ENCODE measurements at regions not wholly inside any gene's neighbourhood (a gene's known extent, or its start where the extent isn't known, plus 50 kb on each side); places are given as distances from the start of the nearest gene placed in this dataset.

DNA sequence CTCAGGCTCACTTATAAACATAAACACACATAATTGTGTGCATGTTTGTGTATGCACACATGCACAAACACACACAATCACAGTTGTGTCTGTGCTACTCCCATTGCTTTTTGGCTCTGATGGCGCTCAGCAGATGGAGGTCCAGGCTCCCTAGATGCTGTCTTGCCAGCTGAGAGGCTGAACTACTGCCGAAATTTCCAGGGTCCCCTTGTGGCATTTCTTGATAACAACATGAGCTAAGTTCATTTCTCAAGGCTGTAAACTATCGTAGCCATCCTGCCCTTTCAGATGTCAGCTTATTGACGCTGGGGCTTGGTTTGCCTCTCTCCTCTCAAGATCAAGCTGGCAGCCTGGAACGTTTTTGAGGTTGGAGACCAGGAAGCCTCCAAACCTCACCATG is 80.1 kb upstream of the ADRA1D start:
- no TSS peak for BruUV-seq (replicated peaks)
- Histone ChIP-seq H3K9ac (ENCODE audit: low read length) (no peak overlapping the region), H3K27ac (ENCODE audit: low read depth, low read length) (no peak overlapping the region), H3K4me1 (ENCODE audit: control insufficient read depth in 1 of 2, insufficient read depth in 2 of 2, low read length in 2 of 2) (peaks cover 8 to 13% of the 10 kb centered on the region in 2 experiments; a peak in 3 of 4 replicates), H3K9me2 (ENCODE audit: insufficient read depth) (no peaks in the 10 kb centered on the region), H2AFZ (ENCODE audit: low read depth, low read length, poor library complexity, severe bottlenecking) (no peak overlapping the region), H3K9me3 (ENCODE audit: control insufficient read depth in 1 of 2, insufficient read depth in 1 of 2, low read depth in 1 of 2, low read length in 2 of 2) (peaks cover 0 to 12% of the 10 kb centered on the region in 2 experiments; a peak in 2 of 4 replicates), H3K4me2 (ENCODE audit: low read length) (no peak overlapping the region), H4K20me1 (ENCODE audit: insufficient read depth) (no peaks in the 10 kb centered on the region), H3K36me3 (ENCODE audit: control insufficient read depth in 1 of 2, insufficient read depth in 2 of 2, low read length in 2 of 2) (no peaks in the 10 kb centered on the region), H3K79me2 (ENCODE audit: insufficient read depth, low read length) (no peaks in the 10 kb centered on the region), H3K27me3 (ENCODE audit: insufficient read depth, low read length) (no peaks in the 10 kb centered on the region), H3K4me3 (replicated peaks in 1 of 2; ENCODE audit: low read depth in 1 of 2, low read length in 2 of 2) (no peak overlapping the region)
- DNase-seq (ENCODE audit: low read depth, low spot score) (no peak), ATAC-seq (peak; percentile 40; the same call in 1 of the 2 replicates)
- intact Hi-C loops (cut with micrococcal nuclease): no loop called here
- ChIA-PET RAD21 (ENCODE audit: low non-redundant PET in 1 of 2, low total read pairs in 2 of 2, uncharacterized antibody in 2 of 2, unreplicated experiment in 2 of 2) (no interaction called here), CTCF (no interaction called here), POLR2A (no interaction called here)
- TF ChIP-seq ELF1 (IDR thresholded peaks at IDR 0.05; ENCODE audit: borderline replicate concordance, low read depth) (no peak), ZFX (IDR thresholded peaks at IDR 0.05) (no peak), EGR1 (IDR thresholded peaks at IDR 0.05; ENCODE audit: low read depth) (no peak), TCF7L2 (IDR thresholded peaks at IDR 0.05; ENCODE audit: borderline replicate concordance, extremely low read depth, insufficient read depth, insufficient read length) (no peak), EZH2phosphoT487 (IDR thresholded peaks at IDR 0.05; ENCODE audit: borderline replicate concordance) (no peak), POLR2AphosphoS5 (IDR thresholded peaks at IDR 0.05; ENCODE audit: low read depth, low read length) (no peak), SP1 (IDR thresholded peaks at IDR 0.05; ENCODE audit: low read depth) (no peak), POLR2A (IDR thresholded peaks at IDR 0.05; ENCODE audit: borderline replicate concordance, extremely low read depth, insufficient read depth, insufficient read length) (no peak), YY1 (IDR thresholded peaks at IDR 0.05; ENCODE audit: extremely low read depth, insufficient replicate concordance, low read depth, low read length) (no peak), FOSL1 (IDR thresholded peaks at IDR 0.05; ENCODE audit: low read depth) (no peak)
- TF ChIP-seq, protein P1, sequence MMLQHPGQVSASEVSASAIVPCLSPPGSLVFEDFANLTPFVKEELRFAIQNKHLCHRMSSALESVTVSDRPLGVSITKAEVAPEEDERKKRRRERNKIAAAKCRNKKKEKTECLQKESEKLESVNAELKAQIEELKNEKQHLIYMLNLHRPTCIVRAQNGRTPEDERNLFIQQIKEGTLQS (IDR thresholded peaks at IDR 0.05): no peak
- TF ChIP-seq, protein P2, sequence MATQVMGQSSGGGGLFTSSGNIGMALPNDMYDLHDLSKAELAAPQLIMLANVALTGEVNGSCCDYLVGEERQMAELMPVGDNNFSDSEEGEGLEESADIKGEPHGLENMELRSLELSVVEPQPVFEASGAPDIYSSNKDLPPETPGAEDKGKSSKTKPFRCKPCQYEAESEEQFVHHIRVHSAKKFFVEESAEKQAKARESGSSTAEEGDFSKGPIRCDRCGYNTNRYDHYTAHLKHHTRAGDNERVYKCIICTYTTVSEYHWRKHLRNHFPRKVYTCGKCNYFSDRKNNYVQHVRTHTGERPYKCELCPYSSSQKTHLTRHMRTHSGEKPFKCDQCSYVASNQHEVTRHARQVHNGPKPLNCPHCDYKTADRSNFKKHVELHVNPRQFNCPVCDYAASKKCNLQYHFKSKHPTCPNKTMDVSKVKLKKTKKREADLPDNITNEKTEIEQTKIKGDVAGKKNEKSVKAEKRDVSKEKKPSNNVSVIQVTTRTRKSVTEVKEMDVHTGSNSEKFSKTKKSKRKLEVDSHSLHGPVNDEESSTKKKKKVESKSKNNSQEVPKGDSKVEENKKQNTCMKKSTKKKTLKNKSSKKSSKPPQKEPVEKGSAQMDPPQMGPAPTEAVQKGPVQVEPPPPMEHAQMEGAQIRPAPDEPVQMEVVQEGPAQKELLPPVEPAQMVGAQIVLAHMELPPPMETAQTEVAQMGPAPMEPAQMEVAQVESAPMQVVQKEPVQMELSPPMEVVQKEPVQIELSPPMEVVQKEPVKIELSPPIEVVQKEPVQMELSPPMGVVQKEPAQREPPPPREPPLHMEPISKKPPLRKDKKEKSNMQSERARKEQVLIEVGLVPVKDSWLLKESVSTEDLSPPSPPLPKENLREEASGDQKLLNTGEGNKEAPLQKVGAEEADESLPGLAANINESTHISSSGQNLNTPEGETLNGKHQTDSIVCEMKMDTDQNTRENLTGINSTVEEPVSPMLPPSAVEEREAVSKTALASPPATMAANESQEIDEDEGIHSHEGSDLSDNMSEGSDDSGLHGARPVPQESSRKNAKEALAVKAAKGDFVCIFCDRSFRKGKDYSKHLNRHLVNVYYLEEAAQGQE (IDR thresholded peaks at IDR 0.05; ENCODE audit: low read depth): no peak
- TF ChIP-seq, protein P3, sequence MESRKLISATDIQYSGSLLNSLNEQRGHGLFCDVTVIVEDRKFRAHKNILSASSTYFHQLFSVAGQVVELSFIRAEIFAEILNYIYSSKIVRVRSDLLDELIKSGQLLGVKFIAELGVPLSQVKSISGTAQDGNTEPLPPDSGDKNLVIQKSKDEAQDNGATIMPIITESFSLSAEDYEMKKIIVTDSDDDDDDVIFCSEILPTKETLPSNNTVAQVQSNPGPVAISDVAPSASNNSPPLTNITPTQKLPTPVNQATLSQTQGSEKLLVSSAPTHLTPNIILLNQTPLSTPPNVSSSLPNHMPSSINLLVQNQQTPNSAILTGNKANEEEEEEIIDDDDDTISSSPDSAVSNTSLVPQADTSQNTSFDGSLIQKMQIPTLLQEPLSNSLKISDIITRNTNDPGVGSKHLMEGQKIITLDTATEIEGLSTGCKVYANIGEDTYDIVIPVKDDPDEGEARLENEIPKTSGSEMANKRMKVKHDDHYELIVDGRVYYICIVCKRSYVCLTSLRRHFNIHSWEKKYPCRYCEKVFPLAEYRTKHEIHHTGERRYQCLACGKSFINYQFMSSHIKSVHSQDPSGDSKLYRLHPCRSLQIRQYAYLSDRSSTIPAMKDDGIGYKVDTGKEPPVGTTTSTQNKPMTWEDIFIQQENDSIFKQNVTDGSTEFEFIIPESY (IDR thresholded peaks at IDR 0.05; ENCODE audit: extremely low read depth, insufficient replicate concordance, low read length): no peak
